NCI-H2196 (cell line): ENCODE measurements at regions not wholly inside any gene's neighbourhood (a gene's known extent, or its start where the extent isn't known, plus 50 kb on each side); places are given as distances from the start of the nearest gene placed in this dataset.
"Not testable (repeated sequence)": the region's sequence is repeated elsewhere in the genome, so short reads cannot be mapped to it uniquely, and the experiment has no call there.

Experiments
- DNase-seq: peaks from one replicate; lab custom pipeline; 2025; ENCODE audit not compliant: unreplicated experiment; lab: John Stamatoyannopoulos, UW

DNA sequence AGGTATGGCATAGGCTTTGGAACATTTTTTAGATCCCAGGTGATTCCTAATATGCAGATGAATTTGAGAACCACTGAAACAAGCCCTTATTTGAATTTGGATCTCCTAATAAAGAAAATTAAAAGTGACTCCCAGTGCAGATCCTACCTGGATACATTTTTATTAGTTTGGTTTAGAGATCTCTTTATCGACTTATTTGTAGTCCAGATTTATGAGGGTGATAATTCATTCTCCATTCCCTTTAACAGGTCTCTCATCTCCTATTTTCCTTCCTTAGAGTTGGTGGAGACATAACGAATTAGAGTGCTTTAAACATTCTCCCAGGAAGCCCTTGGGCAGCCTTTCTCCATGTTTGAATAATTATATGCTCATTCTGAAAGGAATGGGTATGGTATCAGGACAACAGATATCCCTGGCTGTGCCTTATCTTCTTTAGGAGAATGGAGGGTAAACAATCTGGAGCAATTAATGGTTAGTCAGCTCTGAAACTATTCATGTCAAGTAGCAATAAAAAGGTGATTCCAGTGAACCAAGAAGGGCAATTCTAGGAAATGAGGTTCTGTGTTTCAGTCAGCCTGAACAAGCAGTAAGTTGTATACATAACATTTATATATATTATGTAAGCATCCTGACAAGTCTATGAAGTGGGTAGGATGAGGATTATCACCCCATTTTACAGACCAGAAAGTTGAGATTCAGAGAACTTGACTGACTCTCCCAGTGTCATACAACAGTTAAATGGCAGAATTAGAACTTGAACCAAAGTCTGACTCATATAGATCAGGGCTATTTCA lies 53.9 kb upstream of the RCE1 start:
- peak; percentile 77 for DNase-seq

DNA sequence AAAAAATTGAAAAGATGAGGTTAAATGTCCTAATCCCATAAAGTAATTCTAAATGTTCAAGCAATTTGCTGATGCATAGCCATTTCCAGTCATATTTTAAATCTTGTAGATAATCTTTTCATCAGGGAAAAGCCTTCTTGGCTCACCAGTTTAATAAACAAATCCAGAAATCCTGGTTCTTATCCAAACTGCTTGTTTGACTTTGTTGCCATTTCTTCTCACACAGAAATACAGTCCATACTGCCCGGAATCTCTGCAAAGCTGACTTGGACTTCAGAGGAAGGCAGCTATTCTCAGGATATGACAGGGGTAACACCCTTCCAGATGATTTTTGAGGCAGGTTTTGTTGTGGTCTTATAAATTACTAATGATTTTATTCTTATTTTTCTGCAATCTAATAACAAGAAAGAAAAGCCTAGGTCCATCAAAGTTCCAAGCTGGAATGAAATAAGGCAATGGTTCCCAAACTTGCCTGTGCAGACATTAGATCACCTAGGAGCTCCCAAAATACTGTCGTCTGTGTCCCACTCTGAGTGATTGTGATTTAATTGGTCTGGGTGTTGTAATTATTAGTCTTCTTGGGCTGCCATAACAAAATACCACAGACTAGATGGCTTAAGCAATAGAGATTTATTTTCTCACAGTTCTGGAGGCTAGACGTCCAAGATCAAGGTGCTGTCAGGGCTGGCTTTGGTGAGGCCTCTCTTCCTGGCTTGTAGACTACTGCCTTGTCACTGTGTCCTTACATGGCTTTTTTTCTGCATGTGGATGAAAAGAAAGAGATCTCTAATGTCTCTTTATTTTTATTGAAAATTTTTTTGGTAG lies 55.1 kb upstream of the RCE1 start:
- no peak for DNase-seq

DNA sequence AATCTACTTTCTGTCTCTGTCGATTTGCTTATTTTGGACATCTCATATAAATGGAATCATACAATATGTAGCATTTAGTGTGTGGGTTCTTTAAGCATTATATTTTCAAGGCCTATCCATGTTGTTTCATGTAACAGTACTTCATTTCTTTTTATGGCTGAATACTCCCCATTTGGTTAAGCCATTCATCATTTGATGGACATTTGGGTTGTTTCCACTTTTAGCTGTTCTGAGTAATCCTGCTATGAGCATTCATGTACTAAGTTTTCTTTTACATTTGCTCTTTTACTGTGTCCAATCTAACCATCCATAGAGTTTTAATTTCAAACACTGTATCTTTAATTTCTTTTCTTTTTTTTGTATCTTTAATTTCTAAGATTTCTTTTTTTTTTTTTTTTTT lies 55.6 kb upstream of the SPTBN2 start:
- DNase-seq = no peak

DNA sequence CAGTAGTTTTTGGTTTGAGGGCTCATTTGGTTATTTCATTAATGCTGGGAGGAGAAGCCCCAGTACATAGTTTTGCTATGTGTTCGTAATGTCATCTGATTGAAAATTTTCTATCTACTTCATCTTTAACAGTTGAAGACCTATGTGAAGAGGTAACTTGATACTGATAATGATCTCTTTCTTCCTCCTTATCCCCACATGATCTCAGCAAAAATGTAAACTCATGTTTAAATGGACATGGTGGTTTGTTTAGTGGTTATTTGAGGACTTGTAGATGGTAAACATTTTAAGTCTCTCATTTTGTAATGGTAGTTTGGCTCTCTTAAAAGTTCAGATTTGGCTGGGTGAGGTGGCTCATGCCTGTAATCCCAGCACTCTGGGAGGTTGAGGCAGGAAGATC lies 53.7 kb upstream of the SPTBN2 start:
- no peak for DNase-seq

DNA sequence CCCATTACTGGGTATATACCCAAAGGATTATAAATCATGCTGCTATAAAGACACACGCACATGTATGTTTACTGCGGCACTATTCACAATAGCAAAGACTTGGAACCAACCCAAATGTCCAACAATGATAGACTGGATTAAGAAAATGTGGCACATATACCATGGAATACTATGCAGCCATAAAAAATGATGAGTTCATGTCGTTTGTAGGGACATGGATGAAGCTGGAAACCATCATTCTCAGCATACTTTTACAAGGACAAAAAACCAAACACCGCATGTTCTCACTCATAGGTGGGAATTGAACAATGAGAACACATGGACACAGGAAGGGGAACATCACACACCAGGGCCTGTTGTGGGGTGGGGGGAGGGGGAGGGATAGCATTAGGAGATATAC lies 50.6 kb upstream of the SPTBN2 start:
- not testable (repeated sequence) for DNase-seq
